Activated CD4-positive, alpha-beta T cell treated with anti-CD3 and anti-CD28 coated beads for 36 hours (primary cell): ENCODE measurements at regions not wholly inside any gene's neighbourhood (a gene's known extent, or its start where the extent isn't known, plus 50 kb on each side); places are given as distances from the start of the nearest gene placed in this dataset.
"Not testable (repeated sequence)": the region's sequence is repeated elsewhere in the genome, so short reads cannot be mapped to it uniquely, and the experiment has no call there.

Experiments
- ATAC-seq: fragments of 200-7000 bp; cut with Tn5 transposase; one replicate; pipeline ENCODE4 v1.10.0; 2021; ENCODE audit warnings: mild to moderate bottlenecking, moderate library complexity
- CTCF ChIA-PET: fragments of 350-600 bp; sonication (Branson Sonifier 250); formaldehyde crosslinking; loops from one replicate; lab custom pipeline; 2021; ENCODE audit warnings: antibody characterized with exemption; lab: Charles Lee
- POLR2A ChIA-PET: fragments of 350-600 bp; sonication (Branson Sonifier 250); formaldehyde crosslinking; loops from one replicate; lab custom pipeline; 2021; ENCODE audit warnings: antibody characterized with exemption, inconsistent platforms; lab: Charles Lee
- DNase-seq: peaks from one replicate; pipeline ENCODE4 v3.0.0-alpha.2; 2020
- H3K27ac Mint-ChIP-seq: one replicate; pipeline ENCODE4 v1.8.0; 2021; ENCODE audit warnings: mixed read lengths
- H3K27me3 Mint-ChIP-seq: one replicate; pipeline ENCODE4 v1.8.0; 2021; ENCODE audit warnings: mixed read lengths
- H3K36me3 Mint-ChIP-seq: one replicate; pipeline ENCODE4 v1.8.0; 2021; ENCODE audit warnings: low read depth, mixed read lengths
- H3K4me1 Mint-ChIP-seq: one replicate; pipeline ENCODE4 v1.8.0; 2021; ENCODE audit warnings: mixed read lengths
- H3K4me3 Mint-ChIP-seq: one replicate; pipeline ENCODE4 v1.8.0; 2021; ENCODE audit warnings: mild to moderate bottlenecking, moderate library complexity, mixed read lengths
- H3K9me3 Mint-ChIP-seq: one replicate; pipeline ENCODE4 v1.8.0; 2021; ENCODE audit warnings: low read depth, mixed read lengths
- intact Hi-C, 2 experiments: fragments of 100-400 bp; cut with DNase I in 1 of 2; cut with micrococcal nuclease in 1 of 2; formaldehyde crosslinking; loops; one replicate each; pipeline versions ENCODE4 v1.14.2 to v1.15.1; 2022 to 2024; cut with DNase I, micrococcal nuclease

GRCh38 chr9:65449423-65449822, 164.4 kb upstream of the FOXD4L5 start:
- H3K4me1 Mint-ChIP-seq, result no peaks in the 10 kb centered on the region
- no peaks in the 10 kb centered on the region for H3K36me3 Mint-ChIP-seq
- DNase-seq (no peak), ATAC-seq (no peak)
- H3K9me3 Mint-ChIP-seq, result peaks cover 18% of the 10 kb centered on the region
- ChIA-PET POLR2A (no interaction called here), CTCF (no interaction called here)
- H3K4me3 Mint-ChIP-seq, result no peak overlapping the region
- intact Hi-C loops, result no loop called here
- H3K27me3 Mint-ChIP-seq, result no peaks in the 10 kb centered on the region
- no peak overlapping the region for H3K27ac Mint-ChIP-seq

GRCh38 chr9:65447146-65447545, 162.1 kb upstream of the FOXD4L5 start:
- peaks cover 17% of the 10 kb centered on the region for H3K9me3 Mint-ChIP-seq
- CTCF ChIA-PET, H3K4me3 Mint-ChIP-seq, POLR2A ChIA-PET, H3K27me3 Mint-ChIP-seq, intact Hi-C loops, ATAC-seq, H3K36me3 Mint-ChIP-seq, H3K27ac Mint-ChIP-seq, H3K4me1 Mint-ChIP-seq, DNase-seq: not testable (repeated sequence)

GRCh38 chr9:65445991-65446390, 161.0 kb upstream of the FOXD4L5 start:
- H3K36me3 Mint-ChIP-seq, ATAC-seq, H3K27me3 Mint-ChIP-seq, DNase-seq, H3K27ac Mint-ChIP-seq, H3K4me3 Mint-ChIP-seq, POLR2A ChIA-PET, CTCF ChIA-PET, H3K4me1 Mint-ChIP-seq, intact Hi-C loops: not testable (repeated sequence)
- H3K9me3 Mint-ChIP-seq, result peaks cover 12% of the 10 kb centered on the region

- Mint-ChIP-seq H3K9me3 (peaks cover 12% of the 10 kb centered on the region), H3K4me1 (no peaks in the 10 kb centered on the region), H3K27ac (no peak overlapping the region), H3K27me3 (no peaks in the 10 kb centered on the region), H3K36me3 (no peaks in the 10 kb centered on the region), H3K4me3 (no peak overlapping the region)
- POLR2A ChIA-PET, result no interaction called here
- ATAC-seq (no peak), DNase-seq (no peak)
- intact Hi-C loops, result no loop called here
- CTCF ChIA-PET, result no interaction called here
Observed at GRCh38 chr9:65444943-65445342, 159.9 kb upstream of the FOXD4L5 start.

- H3K36me3 Mint-ChIP-seq, H3K4me1 Mint-ChIP-seq, ATAC-seq, H3K27me3 Mint-ChIP-seq, DNase-seq, H3K4me3 Mint-ChIP-seq, intact Hi-C loops, CTCF ChIA-PET, POLR2A ChIA-PET, H3K27ac Mint-ChIP-seq: not testable (repeated sequence)
- H3K9me3 Mint-ChIP-seq, result peaks cover 14% of the 10 kb centered on the region
Observed at GRCh38 chr9:65442116-65442515, 157.1 kb upstream of the FOXD4L5 start.

GRCh38 chr9:65441324-65441920, 156.4 kb upstream of the FOXD4L5 start:
- DNase-seq, intact Hi-C loops, H3K27ac Mint-ChIP-seq, H3K27me3 Mint-ChIP-seq, POLR2A ChIA-PET, H3K4me1 Mint-ChIP-seq, H3K36me3 Mint-ChIP-seq, ATAC-seq, CTCF ChIA-PET, H3K4me3 Mint-ChIP-seq: not testable (repeated sequence)
- peaks cover 19% of the 10 kb centered on the region for H3K9me3 Mint-ChIP-seq

- Mint-ChIP-seq H3K4me1 (no peaks in the 10 kb centered on the region), H3K27me3 (peaks cover 2% of the 10 kb centered on the region), H3K27ac (no peak overlapping the region), H3K36me3 (peaks cover 3% of the 10 kb centered on the region), H3K9me3 (peaks cover 27% of the 10 kb centered on the region), H3K4me3 (no peak overlapping the region)
- intact Hi-C loops, result no loop called here
- ATAC-seq (no peak), DNase-seq (no peak)
- POLR2A ChIA-PET, result no interaction called here
- CTCF ChIA-PET, result no interaction called here
Observed at GRCh38 chr9:65437724-65438123, 152.7 kb upstream of the FOXD4L5 start.

- ATAC-seq, result no peak
- POLR2A ChIA-PET, result no interaction called here
- no peak for DNase-seq
- Mint-ChIP-seq H3K27ac (no peak overlapping the region), H3K4me3 (no peak overlapping the region), H3K27me3 (peaks cover 2% of the 10 kb centered on the region), H3K9me3 (peaks cover 36% of the 10 kb centered on the region), H3K36me3 (peaks cover 4% of the 10 kb centered on the region), H3K4me1 (no peaks in the 10 kb centered on the region)
- intact Hi-C loops, result no loop called here
- CTCF ChIA-PET, result no interaction called here
Observed at GRCh38 chr9:65435464-65435863, 150.5 kb upstream of the FOXD4L5 start.

- Mint-ChIP-seq H3K36me3 (peaks cover 4% of the 10 kb centered on the region), H3K9me3 (peaks cover 35% of the 10 kb centered on the region), H3K27me3 (peaks cover 2% of the 10 kb centered on the region), H3K4me3 (no peak overlapping the region), H3K27ac (no peak overlapping the region), H3K4me1 (no peaks in the 10 kb centered on the region)
- ATAC-seq, result no peak
- ChIA-PET CTCF (no interaction called here), POLR2A (no interaction called here)
- no peak for DNase-seq
- intact Hi-C loops, result no loop called here
Observed at GRCh38 chr9:65432722-65433323, 147.8 kb upstream of the FOXD4L5 start.

GRCh38 chr9:65432051-65432450, 147.0 kb upstream of the FOXD4L5 start:
- intact Hi-C loops, result no loop called here
- no peak for ATAC-seq
- CTCF ChIA-PET, result no interaction called here

GRCh38 chr9:65430221-65430620, 145.2 kb upstream of the FOXD4L5 start:
- no peak overlapping the region for H3K4me3 Mint-ChIP-seq
- peaks cover 35% of the 10 kb centered on the region for H3K9me3 Mint-ChIP-seq
- ChIA-PET POLR2A (no interaction called here), CTCF (no interaction called here)
- no peaks in the 10 kb centered on the region for H3K4me1 Mint-ChIP-seq
- DNase-seq (no peak), ATAC-seq (no peak)
- peaks cover 9% of the 10 kb centered on the region for H3K36me3 Mint-ChIP-seq
- intact Hi-C loops, result no loop called here
- no peaks in the 10 kb centered on the region for H3K27me3 Mint-ChIP-seq
- no peak overlapping the region for H3K27ac Mint-ChIP-seq

More at GRCh38 chr9:65432051-65432450, 147.0 kb upstream of the FOXD4L5 start:
- POLR2A ChIA-PET, result no interaction called here
- DNase-seq, result no peak
- H3K4me3 Mint-ChIP-seq, result no peak overlapping the region
- H3K4me1 Mint-ChIP-seq, result no peaks in the 10 kb centered on the region
- H3K36me3 Mint-ChIP-seq, result peaks cover 4% of the 10 kb centered on the region
- H3K27ac Mint-ChIP-seq, result no peak overlapping the region
- H3K27me3 Mint-ChIP-seq, result no peaks in the 10 kb centered on the region
- H3K9me3 Mint-ChIP-seq, result peaks cover 31% of the 10 kb centered on the region

- intact Hi-C loops, H3K4me1 Mint-ChIP-seq, H3K36me3 Mint-ChIP-seq, H3K27ac Mint-ChIP-seq, CTCF ChIA-PET, H3K4me3 Mint-ChIP-seq, H3K27me3 Mint-ChIP-seq, POLR2A ChIA-PET, DNase-seq, ATAC-seq: not testable (repeated sequence)
- H3K9me3 Mint-ChIP-seq, result peaks cover 33% of the 10 kb centered on the region
Observed at GRCh38 chr9:65427361-65427760, 142.4 kb upstream of the FOXD4L5 start.
